GM12891 (cell line): ENCODE measurements at regions not wholly inside any gene's neighbourhood (a gene's known extent, or its start where the extent isn't known, plus 50 kb on each side); places are given as distances from the start of the nearest gene placed in this dataset.

Source experiments
- POLR2A ChIP-seq: IDR thresholded peaks from 2 replicates; pipeline ENCODE4 v1.6.1; 2011; ENCODE audit warnings: low read depth, low read length, control low read depth
- POLR2AphosphoS5 ChIP-seq: IDR thresholded peaks from 2 replicates; pipeline ENCODE4 v1.6.1; 2011; ENCODE audit warnings: low read depth, low read length, control low read depth
- SPI1 ChIP-seq: IDR thresholded peaks from 2 replicates; pipeline ENCODE4 v1.6.1; 2011; ENCODE audit warnings: low read depth, low read length, control low read depth
- TAF1 ChIP-seq: IDR thresholded peaks from 2 replicates; pipeline ENCODE4 v1.6.1; 2011; ENCODE audit warnings: low read depth, low read length, control low read depth

GRCh38 chr14:31964490-31964889 lies 112.6 kb upstream of the ARHGAP5 start:
- TF ChIP-seq TAF1 (no peak), POLR2AphosphoS5 (no peak), POLR2A (no peak), SPI1 (no peak)
